ENCODE measurements at regions not wholly inside any gene's neighbourhood (a gene's known extent, or its start where the extent isn't known, plus 50 kb on each side); places are given as distances from the start of the nearest gene placed in this dataset.

- TF ChIP-seq RARB (CRISPR knock-in tag; IDR thresholded peaks at IDR 0.05), result no peak
- no peak for TF ChIP-seq CREB5 (CRISPR knock-in tag; IDR thresholded peaks at IDR 0.05; ENCODE audit: low read depth)
- TF ChIP-seq ARNTL (CRISPR knock-in tag; IDR thresholded peaks at IDR 0.05; ENCODE audit: borderline replicate concordance, low read depth), result no peak
Measured at GRCh38 chr6:155709262-155709661, 253.6 kb upstream of the NOX3 start.
